GM19468 (cell line): ENCODE measurements at regions not wholly inside any gene's neighbourhood (a gene's known extent, or its start where the extent isn't known, plus 50 kb on each side); places are given as distances from the start of the nearest gene placed in this dataset.

Experiments
- ATAC-seq: cut with Tn5 transposase; IDR thresholded peaks from one replicate; pipeline ENCODE4 v1.9.1; 2021; ENCODE audit warnings: mild to moderate bottlenecking, moderate library complexity, moderate number of reproducible peaks; ENCODE audit not compliant: unreplicated experiment; ENCODE audit errors: extremely low read depth

DNA sequence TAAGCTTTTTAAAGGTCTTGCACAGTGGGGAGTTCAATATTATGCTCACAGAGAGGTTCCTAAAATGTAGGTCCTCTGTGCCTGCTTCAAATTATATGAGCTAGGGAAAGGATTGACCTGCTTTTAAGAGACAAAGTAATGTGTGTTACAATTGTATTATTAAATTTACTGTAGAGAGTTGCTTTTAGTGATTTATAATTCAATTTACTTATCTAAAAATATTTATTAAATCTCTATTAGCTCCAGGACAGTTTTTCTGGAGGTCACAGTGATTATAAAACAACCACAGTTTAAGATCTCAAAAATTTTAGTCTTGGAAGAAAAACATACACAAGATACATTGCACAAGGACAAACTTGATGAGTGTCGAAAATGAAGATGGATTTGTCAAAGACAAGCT is 665.7 kb upstream of the ARPP21 start:
- ATAC-seq, result no peak

DNA sequence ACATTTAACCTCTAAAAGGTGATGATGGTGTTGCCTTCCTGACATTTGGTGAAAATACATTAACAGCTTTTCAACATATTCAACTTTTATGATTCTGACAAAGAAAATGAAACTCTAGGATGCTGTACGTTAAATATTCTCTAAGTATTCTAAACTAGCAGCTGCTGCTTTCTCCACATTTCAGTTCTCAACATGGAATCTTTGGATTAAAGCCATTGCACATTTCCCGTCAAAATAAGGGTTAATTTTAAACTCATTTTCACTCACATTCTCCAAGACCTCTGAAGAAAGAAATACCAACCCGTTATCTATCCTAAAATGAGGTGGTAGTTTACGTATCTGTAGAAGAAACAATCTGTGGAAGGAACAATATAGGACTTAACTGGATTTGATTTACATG is 655.7 kb upstream of the ARPP21 start:
- no peak for ATAC-seq

DNA sequence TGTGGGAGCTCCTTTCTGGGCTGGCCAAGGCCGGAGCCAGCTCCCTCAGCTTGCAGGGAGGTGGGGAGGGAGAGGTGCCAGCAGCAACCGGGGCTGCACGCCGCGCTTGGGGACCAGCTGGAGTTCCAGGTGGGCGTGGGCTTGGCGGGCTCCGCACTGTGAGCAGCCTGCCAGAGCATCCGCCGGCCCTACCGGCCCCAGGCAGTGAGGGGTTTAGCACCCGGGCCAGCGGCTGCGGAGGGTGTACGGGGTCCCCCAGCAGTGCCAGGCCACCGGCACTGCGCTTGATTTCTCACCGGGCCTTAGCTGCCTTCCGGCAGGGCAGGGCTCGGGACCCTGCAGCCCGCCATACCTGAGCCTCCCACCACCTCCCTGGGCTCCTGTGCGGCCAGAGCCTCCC is 651.0 kb upstream of the ARPP21 start:
- ATAC-seq, result no peak

DNA sequence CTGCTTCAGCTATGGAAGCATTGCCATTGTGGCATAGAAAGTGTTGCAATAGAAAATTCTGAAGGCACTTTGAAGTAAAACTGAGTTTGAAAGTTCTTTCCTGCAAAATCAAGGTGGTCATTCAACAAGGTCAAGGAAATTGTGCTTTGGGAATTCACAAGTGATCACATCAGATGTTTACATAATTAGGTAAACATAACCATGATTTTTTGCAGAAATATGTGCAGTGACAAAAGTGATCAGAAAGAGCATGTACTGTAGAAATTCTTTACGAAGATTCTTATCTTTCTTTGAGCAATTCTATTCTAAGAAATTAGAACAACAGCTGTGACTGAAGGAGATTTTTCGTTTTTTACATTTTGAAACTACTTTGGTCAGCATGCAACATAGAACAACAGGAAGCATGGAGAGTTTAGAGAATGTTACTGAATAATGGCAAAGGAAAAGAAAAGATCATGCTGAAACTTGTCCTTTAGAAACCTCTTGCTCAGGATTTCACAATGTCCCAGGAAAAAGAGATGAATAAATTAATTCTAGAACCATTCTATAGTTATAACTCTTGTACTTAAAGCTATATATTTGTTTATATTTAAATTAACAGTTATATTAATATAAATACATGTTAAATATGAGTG is 643.4 kb upstream of the ARPP21 start:
- no peak for ATAC-seq

DNA sequence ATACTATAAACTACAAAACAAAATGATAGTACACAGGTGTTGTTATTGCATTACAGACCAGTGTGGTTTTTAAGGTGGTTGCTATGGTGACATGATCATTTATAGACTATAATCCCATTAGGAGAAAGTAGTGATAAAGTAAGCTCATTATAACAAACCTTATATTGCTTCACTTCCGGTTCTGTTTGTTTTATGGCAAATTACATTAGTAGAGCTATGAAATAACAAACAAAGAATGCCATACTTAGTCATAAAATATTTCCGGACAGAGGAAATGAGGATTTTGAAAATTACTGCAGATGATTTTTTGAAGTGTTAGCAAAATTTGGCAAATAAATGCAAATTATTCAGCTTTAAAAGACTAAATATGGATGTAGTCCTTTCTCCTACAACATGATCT is 640.4 kb upstream of the ARPP21 start:
- ATAC-seq, result no peak

DNA sequence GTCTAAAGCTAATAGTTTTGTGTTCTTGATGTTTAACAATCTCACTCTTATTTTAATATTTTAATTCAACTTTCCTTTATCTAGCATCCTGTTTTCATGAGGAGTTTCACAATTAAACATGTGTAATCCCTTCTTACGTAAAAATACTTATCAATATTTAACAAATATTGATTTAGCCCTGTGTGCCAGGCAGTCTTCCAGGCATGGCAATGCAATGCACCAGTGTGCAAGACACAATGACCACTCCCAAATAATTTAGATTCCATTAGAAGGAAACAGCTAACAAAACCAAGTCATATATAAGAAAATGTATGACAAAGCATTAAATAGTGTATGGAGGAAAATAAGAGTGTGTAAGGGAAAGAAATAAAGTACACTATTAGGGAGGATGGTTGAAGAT is 627.1 kb upstream of the ARPP21 start:
- ATAC-seq, result no peak

DNA sequence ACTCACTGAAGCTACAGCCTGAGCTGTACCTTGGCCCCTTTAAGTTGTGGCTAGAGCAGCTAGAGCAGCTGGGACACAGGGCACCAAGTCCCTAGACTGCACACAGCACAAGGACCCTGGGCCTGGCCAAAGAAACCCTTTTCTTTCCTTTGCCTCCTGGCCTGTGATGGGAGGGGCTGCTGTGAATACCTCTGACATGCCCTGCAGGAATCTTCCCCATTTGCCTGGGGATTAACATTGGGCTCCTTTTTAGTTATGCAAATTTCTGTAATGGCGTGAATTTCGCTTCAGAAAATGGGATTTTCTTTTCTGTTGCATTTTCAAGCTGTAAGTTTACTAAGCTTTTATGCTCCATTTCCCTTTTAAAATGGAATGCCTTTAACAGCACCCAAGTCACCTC is 611.2 kb upstream of the ARPP21 start:
- ATAC-seq, result no peak

DNA sequence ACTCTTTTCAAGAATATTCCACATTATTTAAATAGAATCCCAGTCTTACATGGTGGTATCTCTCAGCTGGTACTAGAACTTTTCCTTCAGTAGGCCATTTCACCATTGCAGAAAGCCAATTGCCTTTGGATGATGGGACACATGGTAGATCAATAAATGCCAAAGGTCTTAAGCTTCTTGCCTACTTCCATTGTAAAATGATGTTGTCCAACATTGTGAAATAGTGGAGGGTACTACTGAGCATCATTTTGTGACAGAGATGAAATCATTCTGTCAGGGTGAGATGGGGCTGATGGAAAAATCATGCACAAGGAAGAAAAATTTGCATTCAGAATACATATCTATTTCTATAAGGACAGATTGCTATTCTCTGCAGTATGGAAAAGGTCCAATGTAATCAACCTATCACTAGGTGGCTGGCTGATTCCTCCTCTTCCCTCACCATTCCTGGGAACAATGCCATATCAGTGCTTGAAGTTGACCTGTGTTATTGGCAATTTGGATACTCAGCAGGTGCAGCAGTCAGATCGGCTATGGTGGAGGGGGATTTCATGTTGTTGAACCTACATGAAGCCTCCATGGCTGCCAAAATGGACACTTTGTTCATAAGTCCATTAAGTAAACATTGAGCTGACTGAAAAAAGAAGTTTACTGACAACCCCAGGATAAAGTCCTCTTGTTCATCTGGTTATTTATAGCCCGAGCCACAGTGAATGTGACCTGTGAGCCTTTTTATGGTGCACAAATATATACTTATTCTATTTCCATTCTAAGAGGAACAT is 596.9 kb upstream of the ARPP21 start:
- ATAC-seq, result no peak

DNA sequence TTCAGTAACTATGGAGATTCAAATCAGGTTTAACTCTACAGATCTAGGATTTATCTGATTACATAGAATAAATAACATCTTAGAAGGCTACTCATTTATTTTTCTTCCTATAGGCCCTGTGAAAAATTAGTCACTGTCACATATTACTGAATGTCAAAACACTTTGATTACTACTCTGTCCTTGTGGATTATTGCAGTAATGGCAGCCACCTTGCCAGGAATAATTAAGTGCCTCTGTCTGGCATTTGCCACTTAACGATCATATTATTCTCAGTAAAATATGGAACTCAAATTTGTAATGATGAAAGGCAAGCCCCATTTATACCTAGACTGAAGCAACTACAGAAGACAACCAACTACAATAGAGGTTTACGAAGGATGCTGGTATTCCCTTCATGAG is 596.3 kb upstream of the ARPP21 start:
- no peak for ATAC-seq

DNA sequence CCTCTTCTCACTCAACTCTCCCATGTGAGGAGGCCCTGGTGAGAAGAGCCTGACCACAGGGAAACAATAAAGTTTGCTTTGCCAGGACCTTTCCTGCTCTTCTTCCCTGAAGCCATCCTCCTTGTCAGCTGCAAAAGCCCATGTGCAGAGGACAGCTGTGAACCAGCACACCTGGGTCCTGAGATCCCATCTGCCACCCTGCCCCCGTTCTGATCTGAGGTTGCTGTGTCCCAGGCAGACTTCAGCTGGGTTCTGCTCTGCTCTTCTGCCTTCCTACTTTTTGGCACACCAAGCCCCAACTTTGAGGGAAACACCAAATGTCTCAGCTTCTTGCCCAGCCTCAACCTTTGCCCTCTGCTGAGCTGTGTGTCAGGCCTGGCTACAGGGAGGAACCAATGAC is 595.1 kb upstream of the ARPP21 start:
- ATAC-seq, result no peak

DNA sequence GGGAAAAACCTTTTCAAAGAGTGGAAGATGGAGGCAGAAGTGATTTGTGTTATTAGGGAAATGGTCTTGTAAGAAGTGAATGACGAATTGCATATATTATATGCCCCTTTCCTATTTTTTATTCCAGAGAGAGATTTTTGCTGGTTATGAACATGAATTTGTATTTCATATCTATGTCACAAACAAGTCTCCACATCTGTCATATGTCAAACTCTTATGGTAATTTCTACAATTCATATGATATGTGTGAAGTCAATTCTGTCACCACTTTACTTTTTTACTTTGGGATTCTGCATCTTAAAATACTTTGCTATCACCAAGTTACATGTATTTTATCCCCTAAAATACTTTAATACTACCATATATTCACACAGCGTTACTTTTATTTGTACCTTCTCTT is 594.2 kb upstream of the ARPP21 start:
- ATAC-seq, result no peak

DNA sequence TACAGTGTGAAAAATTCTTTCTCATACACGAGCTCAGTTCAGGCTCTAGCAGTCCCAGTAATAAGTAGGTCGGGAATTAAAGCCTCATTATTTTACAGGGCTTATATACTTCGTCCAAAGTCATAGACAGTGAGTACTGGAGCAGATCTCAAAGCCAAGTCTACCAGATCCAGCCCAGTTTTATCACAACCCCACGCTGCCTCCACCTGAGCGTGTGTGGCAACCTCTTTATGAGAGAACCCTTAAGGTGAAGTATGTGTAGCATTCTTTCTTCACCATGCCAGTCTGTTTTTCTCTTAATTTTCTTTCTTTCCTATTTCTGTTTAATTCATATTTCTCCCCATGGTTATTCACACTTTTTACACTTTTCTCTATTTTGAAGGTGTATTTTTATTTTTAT is 574.6 kb upstream of the ARPP21 start:
- ATAC-seq, result no peak

DNA sequence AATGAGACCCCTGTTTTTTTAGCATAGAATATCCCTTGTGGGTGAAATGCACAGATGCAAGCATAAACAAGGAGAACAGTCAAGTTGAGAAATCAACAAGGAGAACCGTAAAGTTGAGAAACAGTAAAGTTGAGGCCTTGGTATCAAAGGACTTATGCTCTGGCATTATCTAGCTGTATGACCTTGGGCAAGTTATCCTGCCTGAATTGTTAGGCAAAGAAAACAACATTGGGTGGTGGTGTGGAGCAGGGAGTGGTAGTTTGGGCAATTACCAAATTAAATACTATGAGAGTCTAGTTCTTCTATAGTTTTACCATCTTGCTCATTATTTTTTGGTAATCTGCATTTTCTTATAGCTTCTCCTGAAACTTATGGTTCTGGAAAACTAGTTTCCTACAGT is 573.4 kb upstream of the ARPP21 start:
- no peak for ATAC-seq

DNA sequence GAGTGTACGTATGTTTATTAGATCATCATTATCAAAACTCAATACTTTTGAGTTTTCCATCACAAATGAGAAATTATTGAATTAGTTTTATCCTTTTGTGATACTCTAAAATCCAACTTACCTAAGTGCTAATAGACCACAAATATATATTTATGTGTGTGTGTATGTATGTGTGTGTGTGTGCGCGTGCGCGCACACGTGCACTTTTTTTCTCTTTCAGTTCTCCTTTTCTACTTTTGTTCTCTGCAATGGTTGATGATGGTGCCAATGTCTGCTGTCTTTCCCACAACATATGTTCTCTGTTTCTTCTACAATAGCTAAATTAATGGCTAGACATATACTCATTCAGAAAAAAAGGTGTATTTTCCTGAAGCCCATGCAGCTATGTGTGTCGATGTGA is 571.6 kb upstream of the ARPP21 start:
- ATAC-seq, result no peak

DNA sequence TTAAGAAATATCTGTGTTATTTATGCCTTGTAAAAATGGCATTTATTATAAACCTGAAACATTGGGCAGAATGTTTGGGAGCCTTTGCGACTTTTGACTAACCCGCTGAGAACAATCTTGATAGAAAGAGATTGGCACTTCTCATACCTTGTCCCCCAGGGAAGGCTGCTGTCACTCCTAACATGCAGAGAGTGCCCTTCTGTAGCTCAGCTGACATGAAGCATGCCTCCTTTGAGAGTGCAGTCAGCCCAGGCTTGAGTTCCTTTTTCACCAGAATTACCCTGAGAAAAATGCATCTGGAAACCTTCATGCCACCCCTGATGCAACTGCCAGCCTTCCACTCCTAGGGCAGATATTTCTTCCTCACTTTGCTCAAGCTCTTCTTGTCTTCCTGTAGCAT is 569.2 kb upstream of the ARPP21 start:
- no peak for ATAC-seq

DNA sequence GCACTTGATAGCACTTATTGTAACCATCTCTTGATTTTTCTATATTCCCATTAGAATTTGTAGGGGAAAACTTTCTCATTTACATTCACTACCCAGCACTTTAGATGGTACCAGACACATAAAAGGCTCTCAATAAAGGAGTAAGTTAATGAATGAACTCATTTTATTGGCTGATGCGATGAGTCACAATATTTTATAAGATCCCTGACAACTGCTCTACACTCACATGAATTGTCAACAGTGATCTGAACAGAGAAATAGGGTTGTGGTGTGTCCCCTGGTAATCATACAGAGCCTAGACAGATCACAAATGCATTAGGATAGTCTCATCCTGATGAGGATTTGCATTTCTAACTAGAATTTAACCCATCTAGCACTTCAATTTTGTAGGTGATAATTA is 567.6 kb upstream of the ARPP21 start:
- ATAC-seq, result no peak

DNA sequence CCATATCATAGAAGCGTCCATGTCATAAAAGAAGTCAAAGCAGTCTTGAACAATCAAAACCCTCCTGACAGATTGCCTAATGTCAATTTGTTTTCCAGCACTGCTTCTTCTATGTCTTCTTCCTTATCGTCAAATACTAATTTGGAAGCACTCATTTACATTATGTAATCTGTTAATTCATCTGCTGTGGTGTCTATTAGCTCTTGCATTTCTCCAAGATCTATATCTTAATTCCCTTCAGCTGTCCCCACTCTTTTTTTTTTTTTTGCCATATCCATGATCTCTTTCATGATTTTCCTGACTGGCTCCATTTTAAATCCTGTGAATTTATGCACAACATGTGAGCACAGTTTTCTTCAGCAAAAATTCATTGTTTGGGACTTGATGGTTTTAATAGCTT is 560.5 kb upstream of the ARPP21 start:
- no peak for ATAC-seq

DNA sequence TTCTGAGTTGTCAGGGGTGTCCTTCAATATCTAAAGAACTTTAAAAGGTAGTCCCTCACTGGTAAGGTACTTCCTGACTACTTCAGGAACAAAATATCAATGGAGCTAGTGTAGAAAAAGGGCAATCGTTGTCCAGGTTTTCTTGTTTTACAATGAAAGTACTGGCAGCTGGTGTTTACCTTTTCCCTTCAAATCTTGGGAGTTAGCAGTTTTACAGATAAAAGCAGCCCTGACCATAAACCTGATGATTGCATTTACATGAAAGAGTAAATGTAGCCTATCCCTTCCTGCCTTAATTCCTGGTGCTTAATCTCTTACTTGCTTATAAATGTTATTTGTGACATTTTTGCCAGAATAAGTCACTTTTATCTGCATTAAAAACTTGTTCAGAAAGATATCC is 559.9 kb upstream of the ARPP21 start:
- no peak for ATAC-seq

DNA sequence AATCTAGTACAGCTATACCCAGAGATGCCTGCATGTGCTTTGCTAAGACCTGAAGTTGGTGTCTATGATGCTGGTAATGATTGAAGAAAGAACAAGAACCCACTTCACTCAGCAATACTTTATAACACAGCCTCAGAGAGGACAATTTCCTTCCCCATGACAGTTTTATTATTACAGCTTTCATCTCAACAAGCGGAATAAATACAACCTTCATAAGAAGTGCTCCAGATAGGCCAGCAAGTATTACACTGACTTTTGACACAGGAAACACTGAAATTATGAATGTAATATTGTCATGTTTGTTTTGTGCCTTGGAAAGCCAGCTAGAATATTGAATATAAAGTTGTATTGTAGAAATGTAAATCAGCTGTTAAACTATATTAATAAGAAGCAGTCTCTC is 557.4 kb upstream of the ARPP21 start:
- ATAC-seq, result no peak

DNA sequence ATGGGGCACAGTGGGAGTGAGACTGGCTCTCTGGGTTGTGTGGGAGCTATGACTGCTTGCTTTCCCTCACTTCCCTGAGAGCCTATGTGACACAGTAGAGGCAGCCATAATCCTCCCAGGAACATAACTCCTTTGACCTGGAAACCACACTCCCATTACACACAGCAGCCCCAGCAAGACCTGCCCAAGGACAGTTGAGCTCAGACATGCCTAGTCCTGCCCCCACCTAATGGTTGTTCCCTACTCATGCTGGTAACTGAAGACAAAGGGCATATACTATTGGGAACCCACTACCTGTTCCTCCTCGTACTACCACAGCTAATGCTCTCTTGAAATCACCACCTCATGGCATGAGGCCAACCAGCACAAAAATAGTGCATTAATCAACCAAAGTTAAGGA is 550.4 kb upstream of the ARPP21 start:
- ATAC-seq, result no peak

DNA sequence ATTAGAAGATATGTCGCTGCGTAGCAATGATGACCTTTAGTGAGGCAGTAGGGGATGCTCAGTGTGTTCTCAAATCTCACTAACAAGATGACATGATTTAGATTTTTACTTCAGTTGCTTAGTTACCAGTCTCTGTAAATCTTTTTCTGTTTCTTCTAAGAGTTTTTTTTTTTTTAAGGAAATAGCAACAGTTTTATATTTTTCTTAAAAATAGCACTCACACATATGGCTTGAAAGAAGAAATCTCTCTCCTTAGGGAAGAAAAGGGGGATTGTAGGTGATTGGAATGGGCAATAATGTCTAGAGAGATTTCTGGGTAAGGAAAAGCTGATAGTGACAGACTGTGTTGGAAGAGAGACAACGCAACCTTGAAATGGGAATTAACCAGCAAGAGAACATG is 524.6 kb upstream of the ARPP21 start:
- ATAC-seq, result no peak

DNA sequence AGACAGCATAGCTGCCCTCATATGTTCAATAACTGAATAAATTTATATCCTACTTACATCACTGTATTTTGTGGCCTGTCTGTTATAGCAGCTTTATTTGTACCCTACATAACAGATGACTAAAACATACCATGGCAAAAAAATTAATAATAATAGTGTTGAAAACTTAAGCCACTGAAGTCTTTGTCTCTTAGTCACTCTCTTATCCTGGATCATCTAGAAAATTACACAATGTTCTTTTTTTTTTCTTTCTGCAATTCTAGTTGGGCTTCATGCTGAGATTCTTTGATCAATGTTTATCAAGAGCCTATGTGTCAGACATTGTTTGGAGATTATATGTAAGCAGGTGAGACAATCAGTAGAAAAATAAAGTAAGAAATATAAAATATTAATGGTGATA is 519.3 kb upstream of the ARPP21 start:
- ATAC-seq, result no peak
